ENCODE measurements at regions not wholly inside any gene's neighbourhood (a gene's known extent, or its start where the extent isn't known, plus 50 kb on each side); places are given as distances from the start of the nearest gene placed in this dataset.
A peak's percentile ranks its signal among the peaks of the same experiment; 100 is the strongest.

DNA sequence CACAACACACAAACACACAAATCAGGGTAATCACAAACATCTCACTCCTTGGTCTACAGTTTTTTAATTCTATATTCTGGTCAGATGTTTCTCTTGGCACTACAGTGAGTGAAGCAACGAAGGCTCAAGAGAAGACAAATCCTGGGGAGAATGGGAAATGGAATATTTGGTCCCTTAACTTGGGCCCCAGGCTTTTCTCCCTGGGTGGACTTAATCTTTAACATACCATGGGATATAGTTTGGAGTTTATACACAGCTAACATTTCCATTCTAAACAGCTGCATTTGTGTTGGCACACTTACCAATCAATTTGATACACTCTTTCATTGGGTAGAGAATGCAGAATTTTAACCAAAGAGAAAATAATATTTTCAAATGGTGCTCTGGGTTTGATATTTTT is 1132.6 kb upstream of the SLC10A2 start:
- DNase-seq, result no peak

- no peak for DNase-seq
These were observed 1130.4 kb upstream of the SLC10A2 start for GRCh38 chr13:104196611-104197010.

DNA sequence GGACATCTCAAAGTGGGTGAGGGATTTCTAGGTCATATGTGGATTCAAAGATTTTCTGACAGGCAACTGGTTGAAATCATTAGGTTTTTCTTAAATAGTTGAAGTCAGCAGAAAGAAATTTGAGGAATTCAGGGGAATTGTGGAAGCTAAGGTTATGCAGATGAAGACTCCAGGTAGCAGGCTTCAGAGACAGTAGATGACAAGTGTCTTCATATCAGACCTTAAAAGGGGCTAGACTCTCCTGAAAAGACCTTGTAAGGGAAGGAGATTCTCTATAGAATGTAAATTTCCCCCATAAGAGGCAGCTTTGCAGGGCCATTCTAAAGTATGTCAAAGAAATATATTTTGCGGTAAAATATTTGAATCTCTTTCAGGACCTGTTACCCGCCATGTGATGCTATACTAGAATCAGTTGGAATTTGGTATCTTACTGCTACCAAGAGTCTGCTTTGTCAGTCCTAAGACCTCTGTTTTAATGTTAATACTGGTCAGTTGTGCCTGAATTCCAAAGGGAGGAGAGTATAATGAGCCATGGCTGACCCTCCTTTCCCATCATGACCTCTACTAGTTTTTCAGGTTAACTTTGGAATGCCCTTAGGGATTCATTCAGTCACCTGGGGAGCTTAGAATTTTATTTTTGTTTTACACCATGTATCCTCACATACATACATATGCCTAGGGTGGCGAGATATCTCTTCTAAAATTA is 1115.5 kb upstream of the SLC10A2 start:
- DNase-seq, result no peak

DNA sequence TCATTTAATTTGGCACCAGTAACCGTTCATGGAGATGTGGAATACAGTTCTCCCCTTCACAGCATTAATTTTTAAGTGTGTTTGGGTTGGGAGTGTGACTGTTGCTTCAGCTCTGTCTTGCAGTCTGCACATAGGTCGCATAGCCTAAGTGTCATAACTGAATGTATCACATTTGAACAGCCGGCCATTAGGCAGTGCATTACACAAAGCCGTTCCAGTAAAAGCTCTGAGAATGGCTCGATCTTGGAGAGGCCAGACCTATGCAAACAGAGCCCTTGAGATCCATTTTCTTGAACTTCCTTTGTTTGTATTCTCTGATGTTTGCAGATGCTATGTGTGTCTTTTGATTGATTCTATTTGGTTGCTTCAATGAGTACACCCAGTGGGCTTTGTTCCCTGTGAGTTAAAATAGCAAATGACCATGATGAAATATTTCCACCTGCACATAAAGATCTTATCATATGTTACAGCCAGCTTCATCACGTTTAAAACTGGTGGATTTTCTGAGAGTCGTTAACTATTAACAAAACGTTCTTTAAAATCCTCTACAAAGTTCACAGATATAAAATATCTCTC is 1104.9 kb upstream of the SLC10A2 start:
- no peak for DNase-seq

- no peak for DNase-seq
These were observed 1097.8 kb upstream of the SLC10A2 start for GRCh38 chr13:104163866-104164630.

GRCh38 chr13:104160536-104160935 is 1094.3 kb upstream of the SLC10A2 start:
- DNase-seq, result no peak

GRCh38 chr13:104143760-104144416 is 1077.7 kb upstream of the SLC10A2 start:
- DNase-seq, result peak; percentile 67

DNA sequence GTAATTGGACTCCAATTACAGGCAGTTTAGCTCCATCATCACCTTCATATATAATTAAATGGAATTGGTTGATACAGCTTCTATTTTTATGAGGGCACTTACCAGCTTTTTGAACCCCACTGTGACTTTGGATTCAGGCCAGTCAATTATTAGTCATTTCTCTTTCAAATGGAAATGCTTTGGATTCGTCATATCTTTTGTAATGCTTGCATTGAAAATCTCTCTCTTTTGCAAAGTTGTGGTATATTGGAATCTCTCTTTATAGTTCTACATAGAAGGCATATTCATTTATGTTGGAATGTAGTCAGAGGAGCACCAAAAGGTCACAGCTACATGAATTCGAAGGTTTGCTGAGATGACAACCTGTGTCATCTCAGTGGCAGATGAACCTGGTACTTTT is 1074.3 kb upstream of the SLC10A2 start:
- peak; percentile 90 for DNase-seq

GRCh38 chr13:104137416-104137815 is 1071.2 kb upstream of the SLC10A2 start:
- DNase-seq, result no peak

DNA sequence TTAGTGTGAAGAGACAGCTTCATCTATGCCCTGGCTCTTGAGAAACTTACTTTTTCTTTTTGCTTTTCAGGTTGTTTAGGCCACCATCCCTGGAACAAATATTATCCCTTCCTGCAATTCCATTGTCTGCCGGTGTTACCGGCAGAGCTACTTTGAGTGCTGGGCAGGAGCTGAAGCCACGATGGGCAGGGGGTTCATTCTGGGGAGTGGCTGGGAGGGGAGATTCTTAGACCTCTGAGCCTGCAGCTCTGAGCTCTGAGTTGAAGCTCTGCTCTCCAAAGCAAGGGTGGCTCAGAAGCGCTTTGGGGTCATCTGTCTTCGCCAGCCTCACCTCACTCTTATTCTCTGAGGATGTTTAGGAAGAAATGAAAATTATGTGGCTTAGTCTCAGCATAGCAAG is 1066.6 kb upstream of the SLC10A2 start:
- DNase-seq, result no peak

DNA sequence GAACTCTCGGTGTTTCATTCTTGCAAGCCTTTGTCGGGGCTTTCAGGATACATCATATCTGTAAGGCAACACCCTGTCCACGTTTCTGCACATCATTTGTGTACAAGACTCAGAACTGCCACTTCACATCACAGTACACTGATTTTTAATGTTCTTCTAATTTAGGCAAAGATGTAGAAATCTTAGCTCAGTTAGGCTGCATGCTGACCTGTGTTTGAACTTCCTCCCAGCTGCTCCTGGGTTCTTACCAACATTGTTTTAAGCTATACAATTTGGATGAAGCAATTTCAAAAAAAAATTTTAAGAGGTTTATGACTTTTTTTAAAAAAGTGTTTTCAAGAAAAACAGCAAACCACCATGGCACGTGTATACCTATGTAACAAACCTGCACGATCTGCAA is 1047.9 kb upstream of the SLC10A2 start:
- no peak for DNase-seq

DNA sequence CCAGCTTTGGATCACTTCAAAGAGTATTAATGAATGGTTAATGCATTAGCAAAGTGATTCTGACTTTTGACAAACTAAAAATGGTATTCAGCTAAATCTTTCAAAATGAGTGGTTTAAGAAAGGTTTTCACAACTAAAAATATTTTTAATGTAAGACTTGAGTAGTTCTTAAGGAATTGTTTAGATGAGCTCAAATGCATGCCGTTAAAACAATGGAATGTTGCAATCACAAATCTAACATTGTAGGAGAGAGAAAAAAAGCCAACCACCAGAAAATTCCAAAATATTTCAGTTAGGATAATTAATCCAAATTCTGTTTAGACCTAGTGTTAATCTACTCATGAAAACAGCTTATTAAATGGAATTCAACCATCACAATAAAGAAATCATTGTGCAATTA is 1044.8 kb upstream of the SLC10A2 start:
- DNase-seq, result no peak

DNA sequence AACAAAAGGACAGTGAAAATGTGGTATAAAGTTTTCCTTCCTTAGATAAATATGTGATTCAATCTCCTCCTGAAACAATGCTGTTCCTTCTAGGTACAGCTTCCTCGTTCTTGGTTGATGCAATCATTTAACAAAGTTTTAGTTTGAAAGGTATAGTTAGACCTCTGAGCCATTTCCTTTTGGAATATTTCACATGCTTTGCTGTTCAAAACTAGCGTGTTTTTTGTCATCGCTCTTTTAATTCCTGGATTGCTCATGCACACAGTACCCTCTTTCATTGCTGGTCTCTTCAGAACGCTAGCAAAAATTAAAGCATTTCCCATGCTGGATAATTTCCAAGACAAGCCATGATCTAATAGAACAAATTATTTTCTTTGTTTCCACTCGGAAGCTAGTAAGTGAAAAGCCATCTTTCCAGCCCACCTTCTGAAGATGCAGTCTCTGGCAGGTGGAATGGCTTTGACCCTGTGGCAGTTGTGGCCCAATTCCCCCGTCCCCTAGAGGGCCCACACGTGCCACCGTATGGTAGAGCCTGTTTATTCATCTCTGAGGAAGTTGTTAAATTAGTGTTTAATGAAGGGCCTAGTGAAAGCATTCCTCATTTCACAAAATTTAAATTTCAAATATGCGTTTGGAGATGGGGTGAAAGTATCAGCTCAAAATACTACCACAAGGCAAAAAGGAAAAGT is 1040.6 kb upstream of the SLC10A2 start:
- no peak for DNase-seq

DNA sequence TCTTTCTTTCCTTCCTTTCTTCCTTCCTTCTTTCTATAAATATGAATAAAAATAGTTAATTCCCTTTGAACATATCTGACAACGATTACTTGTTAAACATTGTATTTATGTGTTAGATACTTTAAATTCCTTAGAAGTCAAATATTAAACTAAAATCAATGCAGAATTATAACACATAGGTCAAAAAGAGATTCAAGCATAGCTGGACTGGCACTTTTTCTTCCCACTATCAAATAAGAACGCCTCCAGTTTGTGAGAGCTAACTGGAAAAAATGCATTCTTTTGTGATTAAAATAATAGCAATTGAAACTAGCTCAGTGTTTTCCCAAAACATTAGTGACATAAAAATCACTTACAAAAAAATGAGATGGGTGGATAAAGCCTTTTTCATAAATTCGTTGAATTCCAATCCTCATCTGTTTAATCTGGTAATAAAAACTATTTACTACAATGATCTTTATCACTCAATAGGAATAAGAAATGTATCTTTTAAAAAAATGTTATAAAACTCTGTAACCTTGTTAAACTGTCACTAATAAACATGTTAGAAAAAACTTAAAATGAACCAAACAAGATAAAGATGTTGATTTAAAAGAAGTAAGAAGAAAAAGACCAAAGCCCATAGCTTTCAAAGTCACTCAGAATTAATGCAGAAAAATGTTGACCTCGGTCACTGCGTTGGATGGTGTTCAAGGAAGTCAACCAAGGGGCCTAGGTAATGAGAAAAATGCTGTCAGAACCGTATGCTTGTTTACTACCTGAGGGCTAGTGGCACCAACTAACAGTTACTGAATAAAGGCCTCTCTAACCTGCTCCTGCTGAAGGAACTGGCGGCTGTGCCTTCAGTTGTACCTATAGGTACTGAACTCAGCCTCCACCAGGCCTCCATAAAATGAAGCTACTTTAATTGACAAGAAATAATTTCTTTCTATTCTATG is 1039.5 kb upstream of the SLC10A2 start:
- no peak for DNase-seq

DNA sequence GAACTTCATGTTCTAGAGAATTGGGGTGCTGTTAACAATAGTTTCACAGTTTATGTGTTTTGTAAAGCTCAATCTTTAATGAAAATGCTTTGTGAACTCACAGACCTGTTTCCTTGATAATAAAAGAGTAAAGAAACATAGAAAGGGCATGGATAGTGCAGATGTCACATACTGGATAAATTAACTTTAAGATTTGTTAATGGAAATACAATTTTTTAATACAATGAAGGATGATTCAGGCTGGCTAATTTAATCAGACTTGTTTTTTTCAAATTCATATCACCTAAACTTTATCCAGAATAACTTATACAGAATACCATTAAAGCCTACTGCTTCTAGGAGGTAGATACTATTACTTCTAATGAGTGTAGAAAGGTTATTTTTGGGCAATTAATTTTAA is 1033.5 kb upstream of the SLC10A2 start:
- no peak for DNase-seq

GRCh38 chr13:104098421-104098820 is 1032.2 kb upstream of the SLC10A2 start:
- no peak for DNase-seq

DNA sequence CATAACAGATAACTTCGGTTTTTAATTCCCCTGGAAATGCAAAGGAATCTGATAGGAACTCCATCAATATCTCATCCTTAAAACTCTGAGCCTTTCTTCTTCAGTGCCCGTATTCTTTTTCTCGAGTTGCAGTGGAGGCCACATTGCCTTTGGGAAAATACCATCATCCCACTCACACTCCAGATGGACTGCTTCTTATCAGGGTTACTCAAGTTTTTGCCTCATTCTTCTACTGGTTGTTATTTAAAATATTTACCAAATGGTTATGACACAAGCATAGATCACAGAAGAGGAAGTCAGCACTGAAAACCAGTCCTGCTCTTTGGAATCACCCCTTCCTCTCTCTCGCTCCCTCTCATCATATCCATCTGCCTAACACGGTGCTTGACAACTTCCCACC is 1020.5 kb upstream of the SLC10A2 start:
- no peak for DNase-seq

DNA sequence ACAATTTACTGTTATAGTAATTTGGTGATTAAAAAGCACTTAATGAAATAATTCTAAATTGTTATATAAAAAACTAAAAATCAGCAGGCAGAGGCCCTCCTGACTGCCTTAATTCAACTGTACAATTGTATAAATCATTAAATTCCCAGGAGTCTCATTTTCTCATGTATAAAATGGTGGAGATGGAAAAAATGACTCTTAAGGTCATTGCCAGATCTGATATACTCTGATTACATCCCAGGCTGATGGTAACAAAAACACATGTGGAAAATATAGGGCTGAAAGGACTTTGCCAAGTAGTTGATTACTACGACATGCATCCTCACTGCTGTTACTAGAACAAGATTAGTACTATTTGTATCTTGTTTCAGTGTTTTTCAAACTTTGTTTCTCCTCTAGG is 1020.0 kb upstream of the SLC10A2 start:
- no peak for DNase-seq

DNA sequence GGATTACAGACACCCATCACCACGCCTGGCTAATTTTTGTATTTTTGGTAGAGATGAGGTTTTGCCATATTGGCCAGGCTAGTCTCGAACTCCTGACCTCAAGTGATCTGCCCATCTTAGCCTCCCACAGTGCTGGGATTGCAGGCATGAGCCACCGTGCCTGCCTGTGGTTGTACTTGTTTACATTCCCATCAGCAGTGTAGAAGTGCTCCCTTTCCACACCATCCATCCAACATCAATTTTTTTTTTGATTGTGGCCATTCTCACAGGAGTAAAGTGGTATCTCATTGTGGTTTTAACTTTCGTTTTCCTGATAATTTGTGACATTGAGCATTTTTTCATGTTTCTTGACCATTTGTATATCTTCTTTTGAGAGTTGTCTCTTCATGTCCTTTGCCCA is 1019.4 kb upstream of the SLC10A2 start:
- no peak for DNase-seq

DNA sequence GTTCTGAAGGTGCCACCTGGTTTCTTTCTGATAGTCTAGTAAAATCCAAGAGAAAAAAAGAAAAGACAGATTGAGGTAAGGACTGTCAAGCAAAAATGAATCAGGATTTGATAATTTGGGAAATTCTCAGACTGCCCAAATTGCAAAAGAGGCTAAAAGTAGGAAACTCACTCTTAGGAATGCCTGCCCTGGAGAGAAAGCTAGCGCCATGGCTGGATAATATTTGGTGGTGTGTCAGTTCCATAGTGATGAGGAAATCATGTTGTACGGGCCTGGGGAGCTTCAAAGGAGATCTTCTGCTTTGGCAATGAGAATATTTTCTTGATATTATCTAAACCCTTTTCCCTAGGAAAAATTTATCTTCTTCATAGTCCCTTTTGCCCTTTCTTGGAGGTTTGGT is 1008.1 kb upstream of the SLC10A2 start:
- no peak for DNase-seq

GRCh38 chr13:104071806-104072205 is 1005.6 kb upstream of the SLC10A2 start:
- no peak for DNase-seq

DNA sequence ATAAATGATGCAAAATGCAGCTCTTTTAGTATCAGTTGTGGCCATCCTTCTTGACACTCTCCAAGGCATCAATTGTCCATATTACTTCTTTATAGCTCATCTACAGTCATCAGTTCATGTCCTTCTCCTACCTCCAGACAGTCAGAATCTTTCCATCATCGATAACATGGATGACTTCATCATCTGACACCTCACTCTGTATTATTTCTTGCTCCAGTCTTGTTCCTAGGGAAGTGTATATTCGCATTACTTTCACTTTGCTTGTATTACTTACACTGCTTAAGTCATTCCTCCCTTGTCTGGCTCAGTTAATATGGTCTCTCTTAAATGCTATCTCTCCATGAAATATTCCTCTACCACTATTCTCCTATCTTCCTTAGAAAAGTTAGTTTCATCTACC is 999.1 kb upstream of the SLC10A2 start:
- no peak for DNase-seq
